Liver (tissue), 8 donors: ENCODE measurements at regions not wholly inside any gene's neighbourhood (a gene's known extent, or its start where the extent isn't known, plus 50 kb on each side); places are given as distances from the start of the nearest gene placed in this dataset.
"Not testable (repeated sequence)": the region's sequence is repeated elsewhere in the genome, so short reads cannot be mapped to it uniquely, and the experiment has no call there.

Experiments used
- DNase-seq: peaks from one replicate; pipeline ENCODE4 v3.0.0-alpha.2; 2017; ENCODE audit warnings: low spot score
- H3K27ac ChIP-seq, 2 donors: one replicate each; pipeline ENCODE4 v1.7.0; 2013; ENCODE audit warnings: inconsistent platforms in 2 of 2, low read length in 2 of 2, control low read depth in 1 of 2, low read depth in 1 of 2, mild to moderate bottlenecking in 1 of 2
- H3K27me3 ChIP-seq, 4 donors: one replicate each; pipeline versions ENCODE4 v1.6.1 to v1.7.0; 2013; ENCODE audit warnings: low read length in 3 of 4, inconsistent platforms in 1 of 4, mild to moderate bottlenecking in 1 of 4, moderate library complexity in 1 of 4; ENCODE audit not compliant: control insufficient read depth in 4 of 4, insufficient read depth in 4 of 4
- H3K36me3 ChIP-seq, 4 donors: one replicate each; pipeline versions ENCODE4 v1.6.1 to v1.7.0; 2013; ENCODE audit warnings: low read length in 3 of 4, mild to moderate bottlenecking in 3 of 4, low read depth in 1 of 4, moderate library complexity in 1 of 4; ENCODE audit not compliant: control insufficient read depth in 4 of 4, insufficient read depth in 3 of 4
- H3K4me1 ChIP-seq, 4 donors: one replicate each; pipeline versions ENCODE4 v1.6.1 to v1.7.0; 2013; ENCODE audit warnings: low read length in 3 of 4, mild to moderate bottlenecking in 3 of 4, moderate library complexity in 1 of 4; ENCODE audit not compliant: control insufficient read depth in 4 of 4, insufficient read depth in 4 of 4
- H3K4me3 ChIP-seq, 3 donors: one replicate each; pipeline versions ENCODE4 v1.6.1 to v1.7.0; 2013; ENCODE audit warnings: low read length in 3 of 3, control low read depth in 1 of 3, low read depth in 1 of 3, mild to moderate bottlenecking in 1 of 3
- H3K9ac ChIP-seq, 2 donors: one replicate each; pipeline ENCODE4 v1.7.0; 2013; ENCODE audit warnings: low read length in 2 of 2, mild to moderate bottlenecking in 2 of 2, moderate library complexity in 2 of 2, control low read depth in 1 of 2, low read depth in 1 of 2
- H3K9me3 ChIP-seq, 4 donors: one replicate each; pipeline versions ENCODE4 v1.6.1 to v1.7.0; 2013; ENCODE audit warnings: low read length in 3 of 4; ENCODE audit not compliant: control insufficient read depth in 4 of 4
- ATF3 ChIP-seq: IDR thresholded peaks from 2 replicates; pipeline ENCODE4 v1.6.1; 2016; ENCODE audit warnings: antibody characterized with exemption
- CTCF ChIP-seq: fragments of 150-350 bp; IDR thresholded peaks from 2 replicates; pipeline ENCODE4 v1.5.1; 2017; ENCODE audit warnings: improper control_type of control experiment, low read depth, low read length; ENCODE audit not compliant: missing input control
- EGR1 ChIP-seq, 2 donors: IDR thresholded peaks; 2 replicates each; pipeline ENCODE4 v1.6.1; 2016 to 2018; ENCODE audit warnings: antibody characterized with exemption in 2 of 2, low read depth in 2 of 2
- FOXA1 ChIP-seq: IDR thresholded peaks from 2 replicates; pipeline ENCODE4 v1.6.1; 2016; ENCODE audit warnings: antibody characterized with exemption
- FOXA2 ChIP-seq: IDR thresholded peaks from 2 replicates; pipeline ENCODE4 v1.6.1; 2016; ENCODE audit warnings: antibody characterized with exemption
- GABPA ChIP-seq, 2 donors: IDR thresholded peaks in 1 of 2; conservative IDR thresholded peaks in 1 of 2; 2 replicates each; pipeline ENCODE4 v1.6.1; 2016; ENCODE audit warnings: antibody characterized with exemption in 2 of 2, mild to moderate bottlenecking in 1 of 2, moderate library complexity in 1 of 2
- HNF4G ChIP-seq: IDR thresholded peaks from 2 replicates; pipeline ENCODE4 v1.6.1; 2016; ENCODE audit warnings: antibody characterized with exemption
- JUND ChIP-seq, 2 donors: IDR thresholded peaks; 2 replicates each; pipeline ENCODE4 v1.6.1; 2016; ENCODE audit warnings: antibody characterized with exemption in 2 of 2
- NR2F2 ChIP-seq: IDR thresholded peaks from 2 replicates; pipeline ENCODE4 v1.6.1; 2016; ENCODE audit warnings: antibody characterized with exemption
- RAD21 ChIP-seq, 2 donors: IDR thresholded peaks; 2 replicates each; pipeline ENCODE4 v1.6.1; 2016; ENCODE audit warnings: antibody characterized with exemption in 2 of 2, mild to moderate bottlenecking in 2 of 2
- RXRA ChIP-seq, 2 donors: IDR thresholded peaks; 2 replicates each; pipeline ENCODE4 v1.6.1; 2017 to 2018; ENCODE audit warnings: antibody characterized with exemption in 2 of 2, mild to moderate bottlenecking in 1 of 2
- SP1 ChIP-seq: IDR thresholded peaks from 2 replicates; pipeline ENCODE4 v1.6.1; 2018; ENCODE audit warnings: antibody characterized with exemption, mild to moderate bottlenecking
- TAF1 ChIP-seq: conservative IDR thresholded peaks from 2 replicates; pipeline ENCODE4 v1.6.1; 2016; ENCODE audit warnings: antibody characterized with exemption, mild to moderate bottlenecking
- YY1 ChIP-seq: IDR thresholded peaks from 2 replicates; pipeline ENCODE4 v1.6.1; 2016; ENCODE audit warnings: antibody characterized with exemption, mild to moderate bottlenecking
- ZBTB33 ChIP-seq: IDR thresholded peaks from 2 replicates; pipeline ENCODE4 v1.6.1; 2016; ENCODE audit warnings: antibody characterized with exemption
- WGBS: extraction: QIAGEN DNeasy Blood & Tissue Kit; methylation state at CpG from one replicate; pipeline ENCODE4 v1.1.7; 2013; 5-methylcytosine and 5-hydroxymethylcytosine counted together
- donor health status: healthy.
- donor health status: healthy.
- donor health status: healthy.
- donor health status: healthy.
- donor health status: healthy.

GRCh38 chr20:1840817-1841553 lies 54.2 kb upstream of the SIRPA start:
- Histone ChIP-seq H3K36me3 (no peaks in the 10 kb centered on the region), H3K27me3 (no peaks in the 10 kb centered on the region), H3K27ac (no peak overlapping the region), H3K4me1 (no peaks in the 10 kb centered on the region), H3K4me3 (no peak overlapping the region), H3K9me3 (no peaks in the 10 kb centered on the region), H3K9ac (no peak overlapping the region)
- TF ChIP-seq CTCF (no peak), FOXA1 (no peak), YY1 (no peak), EGR1 (IDR thresholded peaks at IDR 0.05; ENCODE audit: low read depth in 2 of 2) (no peak), SP1 (no peak)
- WGBS: 86% methylated on average over 7 of the region's 7 CpGs
- DNase-seq: no peak

- H3K9ac ChIP-seq, H3K4me1 ChIP-seq, H3K27ac ChIP-seq, H3K4me3 ChIP-seq, H3K9me3 ChIP-seq, H3K36me3 ChIP-seq, DNase-seq, H3K27me3 ChIP-seq: not testable (repeated sequence)
- WGBS: 82% methylated on average over 23 of the region's 23 CpGs
These were observed 55.6 kb upstream of the SIRPA start for GRCh38 chr20:1839376-1840317.

DNA sequence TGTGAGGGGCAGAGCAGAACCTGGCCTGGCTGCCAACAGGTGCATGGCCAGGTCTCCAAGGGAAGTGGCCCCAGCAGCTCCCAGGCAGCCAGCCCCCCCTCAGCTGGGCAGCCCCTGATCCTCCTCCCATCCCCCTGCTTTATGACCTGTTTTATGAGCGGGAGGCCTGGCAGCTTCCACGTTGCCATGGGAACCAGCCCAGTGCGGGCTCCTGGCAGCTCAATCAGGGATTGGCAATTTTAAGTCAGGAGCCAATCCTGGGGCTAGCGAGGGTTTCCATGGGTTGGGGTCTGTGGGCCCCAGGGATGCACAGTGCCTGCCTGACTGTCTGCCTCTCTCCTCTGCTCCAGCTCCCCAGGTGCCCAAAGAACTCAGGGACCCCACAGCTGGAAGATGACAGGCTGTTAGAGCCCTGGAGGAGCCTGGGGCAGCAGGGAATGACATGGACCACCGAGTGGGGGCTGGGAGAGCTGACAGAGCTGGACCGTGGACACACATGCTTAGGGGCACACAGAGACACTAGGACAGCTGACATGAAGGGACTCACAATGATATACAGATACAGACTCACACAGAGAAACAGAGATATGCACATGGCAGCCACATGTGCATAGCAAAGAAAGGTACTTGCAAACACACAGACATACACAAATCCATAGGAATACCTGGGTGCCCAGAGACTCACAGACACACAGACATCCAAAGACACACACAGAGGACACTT lies 56.5 kb upstream of the SIRPA start:
- H3K9ac ChIP-seq: no peak overlapping the region
- no peaks in the 10 kb centered on the region for H3K4me1 ChIP-seq
- no peaks in the 10 kb centered on the region for H3K36me3 ChIP-seq
- H3K27me3 ChIP-seq: no peaks in the 10 kb centered on the region
- no peak overlapping the region for H3K27ac ChIP-seq
- 57% methylated on average over 6 of the region's 6 CpGs for WGBS
- no peaks in the 10 kb centered on the region for H3K9me3 ChIP-seq
- no peak overlapping the region for H3K4me3 ChIP-seq
- no peak for DNase-seq
- TF ChIP-seq HNF4G: no peak
- TF ChIP-seq SP1: no peak
- no peak for TF ChIP-seq ATF3
- no peak for TF ChIP-seq CTCF
- no peak for TF ChIP-seq RXRA (IDR thresholded peaks at IDR 0.05)
- no peak for TF ChIP-seq TAF1
- TF ChIP-seq JUND (IDR thresholded peaks at IDR 0.05): no peak
- no peak for TF ChIP-seq RAD21 (IDR thresholded peaks at IDR 0.05)
- TF ChIP-seq EGR1 (IDR thresholded peaks at IDR 0.05; ENCODE audit: low read depth in 2 of 2): no peak
- TF ChIP-seq GABPA (IDR thresholded peaks at IDR 0.05 in 1 of 2, conservative IDR thresholded peaks at IDR 0.05 in 1 of 2): no peak
- TF ChIP-seq FOXA2: no peak
- TF ChIP-seq NR2F2: no peak
- no peak for TF ChIP-seq ZBTB33
- TF ChIP-seq YY1: no peak
